Natural killer cell (primary cell): ENCODE measurements at regions not wholly inside any gene's neighbourhood (a gene's known extent, or its start where the extent isn't known, plus 50 kb on each side); places are given as distances from the start of the nearest gene placed in this dataset.

Source experiments
- ATAC-seq, 3 donors: fragments of 150-1000 bp in 2 of 3; fragments of 200-7000 bp in 1 of 3; cut with Tn5 transposase; 1 replicate in 1 of 3; 2 replicates in 2 of 3; pipeline ENCODE4 v1.10.0; 2021; ENCODE audit warnings: mild to moderate bottlenecking in 2 of 3, moderate library complexity in 2 of 3
- DNase-seq, 2 donors: peaks; one replicate each; pipeline versions ENCODE4 v3.0.0 to v3.0.0-alpha.2; 2013 to 2021; ENCODE audit warnings: mixed read lengths in 1 of 2
- H3K27ac ChIP-seq: one replicate; pipeline ENCODE4 v1.5.1; 2013; ENCODE audit warnings: mild to moderate bottlenecking, low read length
- H3K27me3 ChIP-seq: one replicate; pipeline ENCODE4 v1.6.1; 2013; ENCODE audit warnings: low read length; ENCODE audit not compliant: control insufficient read depth, insufficient read depth
- H3K36me3 ChIP-seq: one replicate; pipeline ENCODE4 v1.6.1; 2013; ENCODE audit warnings: low read length; ENCODE audit not compliant: control insufficient read depth, insufficient read depth
- H3K4me1 ChIP-seq: one replicate; pipeline ENCODE4 v1.6.1; 2013; ENCODE audit warnings: low read length; ENCODE audit not compliant: control insufficient read depth, insufficient read depth
- H3K4me3 ChIP-seq: one replicate; pipeline ENCODE4 v1.5.1; 2013; ENCODE audit warnings: low read length
- H3K9me3 ChIP-seq: one replicate; pipeline ENCODE4 v1.6.1; 2013; ENCODE audit warnings: low read length; ENCODE audit not compliant: control insufficient read depth, insufficient read depth
- H3K27ac Mint-ChIP-seq, 2 donors: one replicate each; pipeline ENCODE4 v1.8.0; 2022; ENCODE audit warnings: mild to moderate bottlenecking in 2 of 2, mixed read lengths in 2 of 2, moderate library complexity in 1 of 2
- H3K27me3 Mint-ChIP-seq, 2 donors: one replicate each; pipeline ENCODE4 v1.8.0; 2022; ENCODE audit warnings: low read depth in 2 of 2, mixed read lengths in 2 of 2
- H3K36me3 Mint-ChIP-seq: one replicate; pipeline ENCODE4 v1.8.0; 2022; ENCODE audit warnings: mixed read lengths
- H3K4me1 Mint-ChIP-seq, 2 donors: one replicate each; pipeline ENCODE4 v1.8.0; 2022; ENCODE audit warnings: mixed read lengths in 2 of 2
- H3K4me3 Mint-ChIP-seq: one replicate; pipeline ENCODE4 v1.8.0; 2022; ENCODE audit warnings: mild to moderate bottlenecking, moderate library complexity, mixed read lengths
- H3K9me3 Mint-ChIP-seq, 2 donors: one replicate each; pipeline ENCODE4 v1.8.0; 2022; ENCODE audit warnings: mixed read lengths in 2 of 2
- WGBS: methylation state at CpG from one replicate; pipeline ENCODE4 v1.1.7; 2013; ENCODE audit warnings: missing lambda C conversion rate; ENCODE audit not compliant: insufficient coverage; 5-methylcytosine and 5-hydroxymethylcytosine counted together
- intact Hi-C: fragments of 100-400 bp; cut with micrococcal nuclease; formaldehyde crosslinking; loops from one replicate; pipeline ENCODE4 v1.14.2; 2022
- TF ChIP-seq, protein P1 (sequence below): fragments of 200-600 bp; IDR thresholded peaks from one replicate; pipeline ENCODE4 v1.8.0; 2022; ENCODE audit warnings: antibody characterized with exemption

DNA sequence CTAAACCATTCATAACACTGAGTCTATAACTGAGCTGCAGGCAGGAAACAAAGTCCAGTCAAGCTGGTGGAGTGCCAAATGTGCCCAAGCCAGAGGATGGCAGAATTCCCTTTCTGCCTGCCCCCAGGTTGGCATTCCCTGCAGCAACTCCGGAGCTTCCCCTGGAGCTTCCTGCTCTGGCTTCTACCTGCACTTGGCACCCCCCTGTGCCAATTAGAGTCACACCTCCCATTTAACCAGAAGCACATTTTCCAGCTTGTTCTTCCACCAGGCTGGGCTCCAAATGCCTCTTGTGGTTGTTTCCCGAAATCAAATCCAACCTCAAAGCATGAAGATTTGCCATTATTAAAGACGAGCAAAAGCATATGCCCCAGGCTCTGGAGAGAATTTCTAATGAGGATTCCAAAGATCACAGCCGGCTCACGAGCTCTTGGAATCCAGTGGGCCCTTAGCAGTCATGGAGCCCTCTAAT, 294.5 kb downstream of the RRAGC start:
- H3K4me3 Mint-ChIP-seq: no peak overlapping the region
- H3K27ac Mint-ChIP-seq: no peak overlapping the region
- H3K27me3 Mint-ChIP-seq: peaks cover 37 to 43% of the 10 kb centered on the region in 2 donors

DNA sequence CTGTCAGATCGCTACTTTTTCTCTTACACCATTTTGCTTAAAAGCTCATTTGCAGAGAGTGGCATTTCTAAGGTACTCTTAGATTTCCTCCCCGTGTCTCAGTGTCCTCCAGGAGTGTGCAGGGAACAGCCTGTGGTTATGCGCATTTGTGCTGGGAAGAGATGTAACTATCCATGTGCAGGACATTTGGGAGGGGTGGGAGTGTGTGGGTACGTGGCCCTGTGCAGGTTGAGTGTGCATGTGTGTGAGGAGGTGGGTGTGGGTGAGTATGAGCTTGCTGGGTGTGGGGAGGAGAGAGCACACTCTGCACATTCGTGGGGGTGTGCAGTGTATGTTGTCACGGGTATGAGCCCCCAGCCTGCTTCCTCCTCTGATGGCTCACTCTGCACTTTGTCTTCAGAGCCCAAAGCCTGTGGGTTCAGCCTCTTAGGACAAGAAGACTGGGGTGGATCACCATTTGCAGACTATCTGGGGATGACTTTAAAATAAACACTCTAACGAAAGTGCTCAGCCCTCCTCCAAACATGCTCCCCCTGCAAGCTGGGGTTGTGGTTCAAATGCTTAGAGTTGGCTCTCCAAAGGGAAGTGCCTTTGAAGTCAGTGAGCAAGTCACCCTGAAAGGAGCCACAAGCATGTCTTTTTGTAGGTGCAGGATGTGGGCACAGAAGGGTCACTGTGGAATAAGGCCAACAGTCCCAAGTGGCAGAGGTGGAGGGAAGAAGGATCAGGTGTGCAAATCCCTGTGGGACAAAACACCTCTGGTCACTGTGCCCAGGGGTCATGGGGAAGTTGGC, 295.4 kb downstream of the RRAGC start:
- Histone ChIP-seq H3K4me1 (peaks cover 31% of the 10 kb centered on the region), H3K36me3 (no peaks in the 10 kb centered on the region), H3K27me3 (peaks cover 6% of the 10 kb centered on the region), H3K27ac (no peak overlapping the region), H3K4me3 (no peak overlapping the region), H3K9me3 (no peaks in the 10 kb centered on the region)
- no peaks in the 10 kb centered on the region for H3K9me3 Mint-ChIP-seq
- DNase-seq (no peak), ATAC-seq (no peak)
- H3K4me1 Mint-ChIP-seq: peaks cover 46% of the 10 kb centered on the region in 2 donors
- no peak overlapping the region for H3K27ac Mint-ChIP-seq
- TF ChIP-seq, protein P1, sequence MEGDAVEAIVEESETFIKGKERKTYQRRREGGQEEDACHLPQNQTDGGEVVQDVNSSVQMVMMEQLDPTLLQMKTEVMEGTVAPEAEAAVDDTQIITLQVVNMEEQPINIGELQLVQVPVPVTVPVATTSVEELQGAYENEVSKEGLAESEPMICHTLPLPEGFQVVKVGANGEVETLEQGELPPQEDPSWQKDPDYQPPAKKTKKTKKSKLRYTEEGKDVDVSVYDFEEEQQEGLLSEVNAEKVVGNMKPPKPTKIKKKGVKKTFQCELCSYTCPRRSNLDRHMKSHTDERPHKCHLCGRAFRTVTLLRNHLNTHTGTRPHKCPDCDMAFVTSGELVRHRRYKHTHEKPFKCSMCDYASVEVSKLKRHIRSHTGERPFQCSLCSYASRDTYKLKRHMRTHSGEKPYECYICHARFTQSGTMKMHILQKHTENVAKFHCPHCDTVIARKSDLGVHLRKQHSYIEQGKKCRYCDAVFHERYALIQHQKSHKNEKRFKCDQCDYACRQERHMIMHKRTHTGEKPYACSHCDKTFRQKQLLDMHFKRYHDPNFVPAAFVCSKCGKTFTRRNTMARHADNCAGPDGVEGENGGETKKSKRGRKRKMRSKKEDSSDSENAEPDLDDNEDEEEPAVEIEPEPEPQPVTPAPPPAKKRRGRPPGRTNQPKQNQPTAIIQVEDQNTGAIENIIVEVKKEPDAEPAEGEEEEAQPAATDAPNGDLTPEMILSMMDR: no peak
- intact Hi-C loops: no loop called here
- H3K27me3 Mint-ChIP-seq: peaks cover 28 to 36% of the 10 kb centered on the region in 2 donors
- WGBS: 61% methylated on average over 6 of the region's 7 CpGs
- no peaks in the 10 kb centered on the region for H3K36me3 Mint-ChIP-seq
- no peak overlapping the region for H3K4me3 Mint-ChIP-seq

More for the DNA sequence above, 294.5 kb downstream of the RRAGC start:
- TF ChIP-seq, protein P1: no peak
- H3K4me3 ChIP-seq: no peak overlapping the region
- no peak overlapping the region for H3K27ac ChIP-seq
- intact Hi-C loops: no loop called here
- no peak for DNase-seq
- WGBS: 83% methylated on average over 5 of the region's 5 CpGs
- H3K36me3 ChIP-seq: no peaks in the 10 kb centered on the region
- Mint-ChIP-seq H3K36me3 (no peaks in the 10 kb centered on the region), H3K9me3 (no peaks in the 10 kb centered on the region), H3K4me1 (peaks cover 37 to 38% of the 10 kb centered on the region in 2 donors)
- H3K4me1 ChIP-seq: peaks cover 24% of the 10 kb centered on the region
- ATAC-seq: no peak
- no peaks in the 10 kb centered on the region for H3K9me3 ChIP-seq
- H3K27me3 ChIP-seq: peaks cover 6% of the 10 kb centered on the region

DNA sequence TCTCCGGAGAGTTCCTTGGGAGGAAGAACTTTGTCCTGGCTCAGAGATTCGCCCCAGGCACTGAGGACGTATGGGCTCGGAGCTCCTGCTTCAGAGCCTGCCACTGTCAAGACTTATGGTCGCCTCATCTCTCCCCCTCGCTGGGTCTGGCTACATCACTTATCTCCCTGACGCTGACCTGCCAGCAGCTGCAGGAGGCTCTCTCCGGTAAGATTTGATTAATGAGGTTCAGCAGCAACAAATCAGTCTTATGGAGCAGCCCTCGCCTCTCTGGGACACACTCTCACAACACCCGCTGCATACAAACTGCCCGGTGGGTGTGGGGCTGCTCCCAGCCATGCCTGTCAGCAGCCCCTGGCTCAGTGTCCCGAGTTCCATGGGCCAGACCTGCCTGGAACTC, 297.8 kb downstream of the RRAGC start:
- intact Hi-C loops: no loop called here
- peak overlapping the region in 1 of 2 donors; percentile 62 for H3K27ac Mint-ChIP-seq
- peaks cover 44% of the 10 kb centered on the region for H3K4me1 ChIP-seq

More for the DNA sequence above, 297.8 kb downstream of the RRAGC start:
- no peaks in the 10 kb centered on the region for H3K9me3 Mint-ChIP-seq
- H3K27me3 Mint-ChIP-seq: peaks cover 15 to 25% of the 10 kb centered on the region in 2 donors
- H3K36me3 Mint-ChIP-seq: no peaks in the 10 kb centered on the region
- DNase-seq (no peak), ATAC-seq (no peak)
- Histone ChIP-seq H3K27me3 (peaks cover 6% of the 10 kb centered on the region), H3K36me3 (no peaks in the 10 kb centered on the region), H3K4me3 (no peak overlapping the region), H3K27ac (no peak overlapping the region), H3K9me3 (no peaks in the 10 kb centered on the region)
- TF ChIP-seq, protein P1: no peak
- H3K4me1 Mint-ChIP-seq: peaks cover 61 to 63% of the 10 kb centered on the region in 2 donors
- H3K4me3 Mint-ChIP-seq: peak overlapping the region; percentile 57
- WGBS: 68% methylated on average over 12 of the region's 12 CpGs
